ENCODE measurements at regions not wholly inside any gene's neighbourhood (a gene's known extent, or its start where the extent isn't known, plus 50 kb on each side); places are given as distances from the start of the nearest gene placed in this dataset.

GRCh38 chr13:78712831-78713230, 53.9 kb upstream of the OBI1 start:
- TF ChIP-seq POLR2A (IDR thresholded peaks at IDR 0.05): no peak
- TF ChIP-seq, protein P1, sequence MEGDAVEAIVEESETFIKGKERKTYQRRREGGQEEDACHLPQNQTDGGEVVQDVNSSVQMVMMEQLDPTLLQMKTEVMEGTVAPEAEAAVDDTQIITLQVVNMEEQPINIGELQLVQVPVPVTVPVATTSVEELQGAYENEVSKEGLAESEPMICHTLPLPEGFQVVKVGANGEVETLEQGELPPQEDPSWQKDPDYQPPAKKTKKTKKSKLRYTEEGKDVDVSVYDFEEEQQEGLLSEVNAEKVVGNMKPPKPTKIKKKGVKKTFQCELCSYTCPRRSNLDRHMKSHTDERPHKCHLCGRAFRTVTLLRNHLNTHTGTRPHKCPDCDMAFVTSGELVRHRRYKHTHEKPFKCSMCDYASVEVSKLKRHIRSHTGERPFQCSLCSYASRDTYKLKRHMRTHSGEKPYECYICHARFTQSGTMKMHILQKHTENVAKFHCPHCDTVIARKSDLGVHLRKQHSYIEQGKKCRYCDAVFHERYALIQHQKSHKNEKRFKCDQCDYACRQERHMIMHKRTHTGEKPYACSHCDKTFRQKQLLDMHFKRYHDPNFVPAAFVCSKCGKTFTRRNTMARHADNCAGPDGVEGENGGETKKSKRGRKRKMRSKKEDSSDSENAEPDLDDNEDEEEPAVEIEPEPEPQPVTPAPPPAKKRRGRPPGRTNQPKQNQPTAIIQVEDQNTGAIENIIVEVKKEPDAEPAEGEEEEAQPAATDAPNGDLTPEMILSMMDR (IDR thresholded peaks at IDR 0.05): no peak
